ENCODE measurements at regions not wholly inside any gene's neighbourhood (a gene's known extent, or its start where the extent isn't known, plus 50 kb on each side); places are given as distances from the start of the nearest gene placed in this dataset.

DNA sequence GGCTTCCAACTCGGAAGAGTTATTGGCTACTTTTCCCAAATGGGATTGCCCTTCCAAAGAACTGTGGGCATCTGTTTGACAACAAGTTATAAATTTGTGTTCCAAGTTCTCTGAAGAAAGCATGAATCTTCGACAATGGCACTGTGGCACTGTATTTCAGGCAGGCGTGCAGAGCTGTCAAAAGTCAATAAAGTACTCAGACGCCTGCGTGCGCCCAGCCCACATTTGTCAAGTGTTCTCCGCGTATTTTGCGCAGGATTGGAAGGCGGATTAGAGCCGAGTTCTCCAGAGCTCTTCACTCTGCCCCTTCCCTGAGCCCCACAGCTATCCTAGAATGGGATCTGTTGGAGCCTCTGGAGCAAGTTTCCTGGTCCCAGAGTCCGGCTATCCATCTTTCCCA, 103.2 kb downstream of the SLC25A47 start:
- TF ChIP-seq EGR1 (IDR thresholded peaks at IDR 0.05; ENCODE audit: low read depth in 2 of 2): no peak
- TF ChIP-seq CTCF (IDR thresholded peaks at IDR 0.05; ENCODE audit: low read depth, low read length, missing input control): no peak
- no peak for TF ChIP-seq RAD21 (IDR thresholded peaks at IDR 0.05)
- no peak for TF ChIP-seq JUND (IDR thresholded peaks at IDR 0.05)
- TF ChIP-seq, protein P1, sequence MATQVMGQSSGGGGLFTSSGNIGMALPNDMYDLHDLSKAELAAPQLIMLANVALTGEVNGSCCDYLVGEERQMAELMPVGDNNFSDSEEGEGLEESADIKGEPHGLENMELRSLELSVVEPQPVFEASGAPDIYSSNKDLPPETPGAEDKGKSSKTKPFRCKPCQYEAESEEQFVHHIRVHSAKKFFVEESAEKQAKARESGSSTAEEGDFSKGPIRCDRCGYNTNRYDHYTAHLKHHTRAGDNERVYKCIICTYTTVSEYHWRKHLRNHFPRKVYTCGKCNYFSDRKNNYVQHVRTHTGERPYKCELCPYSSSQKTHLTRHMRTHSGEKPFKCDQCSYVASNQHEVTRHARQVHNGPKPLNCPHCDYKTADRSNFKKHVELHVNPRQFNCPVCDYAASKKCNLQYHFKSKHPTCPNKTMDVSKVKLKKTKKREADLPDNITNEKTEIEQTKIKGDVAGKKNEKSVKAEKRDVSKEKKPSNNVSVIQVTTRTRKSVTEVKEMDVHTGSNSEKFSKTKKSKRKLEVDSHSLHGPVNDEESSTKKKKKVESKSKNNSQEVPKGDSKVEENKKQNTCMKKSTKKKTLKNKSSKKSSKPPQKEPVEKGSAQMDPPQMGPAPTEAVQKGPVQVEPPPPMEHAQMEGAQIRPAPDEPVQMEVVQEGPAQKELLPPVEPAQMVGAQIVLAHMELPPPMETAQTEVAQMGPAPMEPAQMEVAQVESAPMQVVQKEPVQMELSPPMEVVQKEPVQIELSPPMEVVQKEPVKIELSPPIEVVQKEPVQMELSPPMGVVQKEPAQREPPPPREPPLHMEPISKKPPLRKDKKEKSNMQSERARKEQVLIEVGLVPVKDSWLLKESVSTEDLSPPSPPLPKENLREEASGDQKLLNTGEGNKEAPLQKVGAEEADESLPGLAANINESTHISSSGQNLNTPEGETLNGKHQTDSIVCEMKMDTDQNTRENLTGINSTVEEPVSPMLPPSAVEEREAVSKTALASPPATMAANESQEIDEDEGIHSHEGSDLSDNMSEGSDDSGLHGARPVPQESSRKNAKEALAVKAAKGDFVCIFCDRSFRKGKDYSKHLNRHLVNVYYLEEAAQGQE (IDR thresholded peaks at IDR 0.05): no peak

Data from liver (tissue), 3 donors.